OCI-LY7 (cell line): ENCODE measurements at regions not wholly inside any gene's neighbourhood (a gene's known extent, or its start where the extent isn't known, plus 50 kb on each side); places are given as distances from the start of the nearest gene placed in this dataset.

Source experiments
- BruUV-seq: library from RNA; stranded (reverse); fragments of 400-500 nt; replicated peaks from 2 replicates; lab custom pipeline; 2021; lab: Mats Ljungman, UMichigan
- CTCF ChIA-PET: fragments of 300-600 bp; sonication (Branson Sonifier 250); formaldehyde crosslinking; loops from one replicate; lab custom pipeline; 2022; ENCODE audit warnings: antibody characterized with exemption; ENCODE audit not compliant: unreplicated experiment; lab: Charles Lee
- POLR2A ChIA-PET: fragments of 300-600 bp; sonication (Branson Sonifier 250); formaldehyde crosslinking; loops from one replicate; lab custom pipeline; 2022; ENCODE audit warnings: antibody characterized with exemption; lab: Charles Lee
- DNase-seq: peaks from one replicate; pipeline ENCODE4 v3.0.0-alpha.2; 2015; ENCODE audit warnings: low spot score
- H2AFZ ChIP-seq: fragments of 200-600 bp; sonication (generic), shearing (Covaris generic); 2 replicates; pipeline ENCODE4 v1.6.1; 2014; ENCODE audit warnings: mild to moderate bottlenecking, antibody characterized with exemption, low read length, moderate library complexity
- H3K27ac ChIP-seq: fragments of 200-600 bp; sonication (generic); 2 replicates; pipeline ENCODE4 v1.5.1; 2014; ENCODE audit warnings: mixed run types, low read depth, mild to moderate bottlenecking, moderate library complexity, low read length, inconsistent platforms; ENCODE audit not compliant: poor library complexity, severe bottlenecking
- H3K36me3 ChIP-seq: fragments of 200-600 bp; sonication (generic); 2 replicates; pipeline ENCODE4 v1.6.1; 2014; ENCODE audit warnings: mild to moderate bottlenecking, antibody characterized with exemption, low read length, moderate library complexity, mixed read lengths; ENCODE audit not compliant: insufficient read depth
- H3K4me1 ChIP-seq: fragments of 200-600 bp; sonication (generic); 2 replicates; pipeline ENCODE4 v1.5.1; 2014; ENCODE audit warnings: mild to moderate bottlenecking, low read length; ENCODE audit not compliant: insufficient read depth, poor library complexity, severe bottlenecking
- H3K4me2 ChIP-seq: fragments of 200-600 bp; sonication (generic); 2 replicates; pipeline ENCODE4 v1.6.1; 2014; ENCODE audit warnings: mild to moderate bottlenecking, low read length
- H3K4me3 ChIP-seq: fragments of 200-600 bp; sonication (generic); 2 replicates; pipeline ENCODE4 v1.5.1; 2014; ENCODE audit warnings: mild to moderate bottlenecking, low read depth, low read length; ENCODE audit not compliant: poor library complexity, severe bottlenecking
- H3K79me2 ChIP-seq: fragments of 200-600 bp; sonication (generic); 2 replicates; pipeline ENCODE4 v1.6.1; 2016; ENCODE audit warnings: low read depth, mild to moderate bottlenecking, low read length, moderate library complexity, mixed read lengths; ENCODE audit not compliant: insufficient read depth
- H3K9me2 ChIP-seq: fragments of 200-600 bp; sonication (generic); 2 replicates; pipeline ENCODE4 v1.6.1; 2016; ENCODE audit warnings: mild to moderate bottlenecking, low read length, mixed read lengths; ENCODE audit not compliant: insufficient read depth
- H3K9me3 ChIP-seq: fragments of 200-600 bp; sonication (generic); 2 replicates; pipeline ENCODE4 v1.6.1; 2014; ENCODE audit warnings: mild to moderate bottlenecking, mixed run types, low read length, mixed read lengths
- H4K20me1 ChIP-seq: fragments of 200-600 bp; sonication (generic); 2 replicates; pipeline ENCODE4 v1.6.1; 2014; ENCODE audit warnings: mild to moderate bottlenecking, antibody characterized with exemption, low read length, moderate library complexity, mixed read lengths; ENCODE audit not compliant: insufficient read depth
- CTCF ChIP-seq: fragments of 200-600 bp; sonication (generic); conservative IDR thresholded peaks from 2 replicates; pipeline ENCODE4 v1.5.1; 2014; ENCODE audit warnings: mild to moderate bottlenecking, antibody characterized with exemption, low read length, moderate library complexity, mixed read lengths
- EZH2phosphoT487 ChIP-seq: fragments of 200-600 bp; sonication (generic); IDR thresholded peaks from 2 replicates; pipeline ENCODE4 v1.6.1; 2018; ENCODE audit warnings: low read depth, borderline replicate concordance, mild to moderate bottlenecking, mixed run types, antibody characterized with exemption, low read length, moderate library complexity, mixed read lengths
- intact Hi-C: fragments of 100-400 bp; cut with micrococcal nuclease; formaldehyde crosslinking; loops from one replicate; pipeline ENCODE4 v1.10.0; 2022; ENCODE audit not compliant: unreplicated experiment

- CTCF ChIA-PET, result no interaction called here
- H3K36me3 ChIP-seq, result peaks cover 75% of the 10 kb centered on the region
- TF ChIP-seq CTCF, result no peak
- TF ChIP-seq EZH2phosphoT487, result no peak
- no TSS peak for BruUV-seq
- H3K4me3 ChIP-seq, result no peak overlapping the region
- no peak overlapping the region for H2AFZ ChIP-seq
- intact Hi-C loops, result no loop called here
- no peak for DNase-seq
- H3K4me2 ChIP-seq, result no peak overlapping the region
- peaks cover 79% of the 10 kb centered on the region for H3K79me2 ChIP-seq
- peaks cover 7% of the 10 kb centered on the region for H4K20me1 ChIP-seq
- H3K4me1 ChIP-seq, result peaks cover 4% of the 10 kb centered on the region
- POLR2A ChIA-PET, result interaction anchor here (0.7 kb wide), 1 partner anchor 133 kb away, joined by 3 read pairs; no protein-coding TSS in a partner anchor
- H3K27ac ChIP-seq, result no peak overlapping the region
- peaks cover 10% of the 10 kb centered on the region; the same call in 1 of the 2 replicates for H3K9me3 ChIP-seq
- H3K9me2 ChIP-seq, result no peaks in the 10 kb centered on the region
These were observed 59.8 kb downstream of the SEPTIN7 start for GRCh38 chr7:35860664-35861063.

- POLR2A ChIA-PET, result no interaction called here
- H3K79me2 ChIP-seq, result peaks cover 46% of the 10 kb centered on the region
These were observed 64.4 kb downstream of the SEPTIN7 start for GRCh38 chr7:35865287-35865686.

More at GRCh38 chr7:35865287-35865686, 64.4 kb downstream of the SEPTIN7 start:
- peaks cover 82% of the 10 kb centered on the region for H3K36me3 ChIP-seq
- no peak overlapping the region for H3K27ac ChIP-seq
- H4K20me1 ChIP-seq, result no peaks in the 10 kb centered on the region; the same call in 1 of the 2 replicates
- peaks cover 4% of the 10 kb centered on the region for H3K4me1 ChIP-seq
- H3K9me3 ChIP-seq, result no peaks in the 10 kb centered on the region
- no peak overlapping the region for H3K4me3 ChIP-seq
- TF ChIP-seq CTCF, result no peak
- TF ChIP-seq EZH2phosphoT487, result no peak
- intact Hi-C loops, result no loop called here
- H2AFZ ChIP-seq, result no peak overlapping the region
- H3K9me2 ChIP-seq, result no peaks in the 10 kb centered on the region
- CTCF ChIA-PET, result no interaction called here
- no peak for DNase-seq
- no peak overlapping the region for H3K4me2 ChIP-seq
- BruUV-seq, result no TSS peak
